Loucy (cell line): ENCODE measurements at regions not wholly inside any gene's neighbourhood (a gene's known extent, or its start where the extent isn't known, plus 50 kb on each side); places are given as distances from the start of the nearest gene placed in this dataset.

ENCODE experiments used
- H2AFZ ChIP-seq: fragments of 200-600 bp; sonication (generic); 2 replicates; pipeline ENCODE4 v1.6.0; 2016; ENCODE audit warnings: antibody characterized with exemption, mild to moderate bottlenecking, low read length, moderate library complexity
- H3F3A ChIP-seq: fragments of 200-600 bp; 2 replicates; pipeline ENCODE4 v1.6.0; 2016; ENCODE audit warnings: antibody characterized with exemption, low read depth, mild to moderate bottlenecking
- H3K27me3 ChIP-seq: fragments of 200-600 bp; sonication (generic); 2 replicates; pipeline ENCODE4 v1.6.1; 2014; ENCODE audit warnings: low read length, mild to moderate bottlenecking; ENCODE audit not compliant: insufficient read depth, poor library complexity, severe bottlenecking
- H3K36me3 ChIP-seq: fragments of 200-600 bp; sonication (generic); 2 replicates; pipeline ENCODE4 v1.6.1; 2016; ENCODE audit warnings: low read length; ENCODE audit not compliant: insufficient read depth
- H3K4me1 ChIP-seq: fragments of 200-600 bp; sonication (generic); 2 replicates; pipeline ENCODE4 v1.5.1; 2014; ENCODE audit warnings: low read length, mild to moderate bottlenecking; ENCODE audit not compliant: insufficient read depth, poor library complexity, severe bottlenecking
- H3K4me2 ChIP-seq: fragments of 200-600 bp; sonication (generic); 2 replicates; pipeline ENCODE4 v1.6.0; 2014; ENCODE audit warnings: antibody characterized with exemption, low read length, low read depth, mild to moderate bottlenecking; ENCODE audit not compliant: poor library complexity, severe bottlenecking
- H3K4me3 ChIP-seq: fragments of 200-600 bp; sonication (generic); 2 replicates; pipeline ENCODE4 v1.5.1; 2014; ENCODE audit warnings: low read length, mild to moderate bottlenecking, mixed read lengths; ENCODE audit not compliant: poor library complexity, severe bottlenecking
- H3K79me2 ChIP-seq: fragments of 200-600 bp; sonication (generic); 2 replicates; pipeline ENCODE4 v1.6.1; 2014; ENCODE audit warnings: low read length; ENCODE audit not compliant: insufficient read depth
- H3K9ac ChIP-seq: fragments of 200-600 bp; sonication (generic); 2 replicates; pipeline ENCODE4 v1.6.0; 2014; ENCODE audit warnings: mild to moderate bottlenecking, low read depth, low read length, moderate library complexity; ENCODE audit not compliant: poor library complexity, severe bottlenecking
- H3K9me2 ChIP-seq: fragments of 200-600 bp; sonication (generic); replicated peaks from 2 replicates; pipeline ENCODE4 v1.6.1; 2016; ENCODE audit warnings: low read depth, low read length, mixed read lengths
- H3K9me3 ChIP-seq: fragments of 200-600 bp; sonication (generic); 2 replicates; pipeline ENCODE4 v1.6.1; 2014; ENCODE audit warnings: mild to moderate bottlenecking, antibody characterized with exemption, low read length, low read depth; ENCODE audit not compliant: insufficient read depth
- H4K20me1 ChIP-seq: fragments of 200-600 bp; sonication (generic); 2 replicates; pipeline ENCODE4 v1.6.0; 2014; ENCODE audit warnings: antibody characterized with exemption, low read length, mild to moderate bottlenecking; ENCODE audit not compliant: insufficient read depth, poor library complexity, severe bottlenecking
- EZH2phosphoT487 ChIP-seq: fragments of 200-600 bp; IDR thresholded peaks from 2 replicates; pipeline ENCODE4 v1.6.1; 2018; ENCODE audit warnings: antibody characterized with exemption, mild to moderate bottlenecking, moderate library complexity, borderline replicate concordance
- TF ChIP-seq, protein P1 (sequence below): fragments of 200-600 bp; sonication (generic); conservative IDR thresholded peaks from 2 replicates; pipeline ENCODE4 v1.5.1; 2014; ENCODE audit warnings: mild to moderate bottlenecking, antibody characterized with exemption, low read length

DNA sequence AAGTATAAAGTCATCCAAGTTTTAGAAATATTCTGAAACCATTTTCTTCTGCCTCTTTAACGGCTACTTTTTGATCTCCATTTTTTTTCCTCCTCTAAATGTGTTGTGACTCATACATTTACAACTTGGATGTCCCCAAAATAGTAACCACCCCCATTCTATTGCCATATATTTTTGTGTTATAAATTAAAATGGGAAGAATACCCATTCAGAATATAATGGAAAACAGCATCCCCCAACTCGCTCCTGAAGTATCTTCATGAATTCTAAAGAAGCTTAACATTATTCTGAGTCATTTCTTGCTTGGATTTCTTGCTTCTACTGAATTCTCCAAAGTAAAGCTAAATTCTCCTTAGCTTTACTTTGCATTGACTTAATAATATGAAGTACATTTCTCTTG, 92.0 kb upstream of the PTPN13 start:
- H3F3A ChIP-seq: no peaks in the 10 kb centered on the region
- no peaks in the 10 kb centered on the region for H3K27me3 ChIP-seq
- no peak overlapping the region for H3K9ac ChIP-seq
- H4K20me1 ChIP-seq: no peaks in the 10 kb centered on the region
- no peaks in the 10 kb centered on the region for H3K9me3 ChIP-seq
- H3K9me2 ChIP-seq: no peaks in the 10 kb centered on the region
- no peak overlapping the region for H3K4me2 ChIP-seq
- no peak overlapping the region for H3K4me3 ChIP-seq
- no peaks in the 10 kb centered on the region for H3K36me3 ChIP-seq
- no peak for TF ChIP-seq EZH2phosphoT487
- no peaks in the 10 kb centered on the region for H3K79me2 ChIP-seq
- no peaks in the 10 kb centered on the region for H3K4me1 ChIP-seq
- no peak overlapping the region for H2AFZ ChIP-seq

- H3K4me1 ChIP-seq: no peaks in the 10 kb centered on the region
- no peak overlapping the region for H3K9ac ChIP-seq
- H3K79me2 ChIP-seq: no peaks in the 10 kb centered on the region
- no peak overlapping the region for H3K4me3 ChIP-seq
- TF ChIP-seq, protein P1, sequence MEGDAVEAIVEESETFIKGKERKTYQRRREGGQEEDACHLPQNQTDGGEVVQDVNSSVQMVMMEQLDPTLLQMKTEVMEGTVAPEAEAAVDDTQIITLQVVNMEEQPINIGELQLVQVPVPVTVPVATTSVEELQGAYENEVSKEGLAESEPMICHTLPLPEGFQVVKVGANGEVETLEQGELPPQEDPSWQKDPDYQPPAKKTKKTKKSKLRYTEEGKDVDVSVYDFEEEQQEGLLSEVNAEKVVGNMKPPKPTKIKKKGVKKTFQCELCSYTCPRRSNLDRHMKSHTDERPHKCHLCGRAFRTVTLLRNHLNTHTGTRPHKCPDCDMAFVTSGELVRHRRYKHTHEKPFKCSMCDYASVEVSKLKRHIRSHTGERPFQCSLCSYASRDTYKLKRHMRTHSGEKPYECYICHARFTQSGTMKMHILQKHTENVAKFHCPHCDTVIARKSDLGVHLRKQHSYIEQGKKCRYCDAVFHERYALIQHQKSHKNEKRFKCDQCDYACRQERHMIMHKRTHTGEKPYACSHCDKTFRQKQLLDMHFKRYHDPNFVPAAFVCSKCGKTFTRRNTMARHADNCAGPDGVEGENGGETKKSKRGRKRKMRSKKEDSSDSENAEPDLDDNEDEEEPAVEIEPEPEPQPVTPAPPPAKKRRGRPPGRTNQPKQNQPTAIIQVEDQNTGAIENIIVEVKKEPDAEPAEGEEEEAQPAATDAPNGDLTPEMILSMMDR: no peak
- TF ChIP-seq EZH2phosphoT487: no peak
- H4K20me1 ChIP-seq: no peaks in the 10 kb centered on the region
- no peaks in the 10 kb centered on the region for H3K9me2 ChIP-seq
- no peaks in the 10 kb centered on the region for H3F3A ChIP-seq
- no peak overlapping the region for H2AFZ ChIP-seq
- H3K36me3 ChIP-seq: no peaks in the 10 kb centered on the region
- no peaks in the 10 kb centered on the region for H3K27me3 ChIP-seq
- no peak overlapping the region for H3K4me2 ChIP-seq
- no peaks in the 10 kb centered on the region for H3K9me3 ChIP-seq
Observed at GRCh38 chr4:86506591-86506990, 87.5 kb upstream of the PTPN13 start.

DNA sequence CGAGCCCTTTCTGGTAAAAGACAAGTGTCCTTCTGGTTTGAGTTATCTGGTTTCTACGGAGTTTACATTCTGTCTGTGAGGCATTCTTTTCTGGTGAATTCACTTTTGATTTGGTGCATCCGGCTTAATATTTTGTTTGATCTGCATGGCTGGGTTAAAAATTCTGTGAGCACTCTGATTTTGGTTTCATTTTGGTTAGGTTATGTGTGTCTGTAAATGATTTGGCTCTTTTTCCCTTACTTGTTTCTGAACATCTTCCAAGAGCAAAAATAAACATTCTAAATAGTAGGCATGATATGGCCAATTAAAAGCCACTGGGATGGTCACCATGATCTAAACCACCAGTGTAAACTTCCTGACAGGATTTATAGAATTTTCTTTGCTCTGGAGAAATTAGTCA, 85.7 kb upstream of the PTPN13 start:
- no peak overlapping the region for H3K4me3 ChIP-seq
- H4K20me1 ChIP-seq: no peaks in the 10 kb centered on the region

DNA sequence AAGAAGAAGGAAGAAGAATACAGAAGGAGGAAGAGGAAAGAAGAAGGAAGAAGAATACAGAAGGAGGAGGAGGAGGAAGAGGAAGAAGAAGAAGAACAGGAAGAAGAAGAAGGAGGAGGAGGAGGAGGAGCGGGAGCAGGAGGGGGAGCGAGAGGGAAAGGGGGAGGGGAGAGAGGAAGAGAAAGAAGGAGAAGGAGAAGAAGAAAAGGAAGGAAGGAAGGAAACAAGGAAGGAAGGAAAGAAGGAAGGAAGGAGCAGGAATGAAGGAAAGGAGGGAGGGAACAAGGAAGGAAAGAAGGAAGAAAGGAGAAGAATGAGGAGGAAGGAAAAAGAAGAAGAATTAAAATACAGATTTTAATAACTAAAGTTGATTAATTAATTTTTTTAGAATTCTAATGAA, 82.5 kb upstream of the PTPN13 start:
- Histone ChIP-seq H3K27me3 (no peaks in the 10 kb centered on the region), H3K79me2 (no peaks in the 10 kb centered on the region), H3K4me1 (no peaks in the 10 kb centered on the region), H3K9me3 (no peaks in the 10 kb centered on the region), H3K4me3 (no peak overlapping the region), H4K20me1 (no peaks in the 10 kb centered on the region), H3K36me3 (no peaks in the 10 kb centered on the region), H3F3A (no peaks in the 10 kb centered on the region), H2AFZ (no peak overlapping the region), H3K9me2 (no peaks in the 10 kb centered on the region), H3K9ac (no peak overlapping the region), H3K4me2 (no peak overlapping the region)
- TF ChIP-seq, protein P1: no peak
- TF ChIP-seq EZH2phosphoT487: no peak

More for the DNA sequence above, 85.7 kb upstream of the PTPN13 start:
- no peaks in the 10 kb centered on the region for H3K4me1 ChIP-seq
- H3K36me3 ChIP-seq: no peaks in the 10 kb centered on the region
- no peaks in the 10 kb centered on the region for H3K9me3 ChIP-seq
- TF ChIP-seq, protein P1: no peak
- TF ChIP-seq EZH2phosphoT487: no peak
- no peaks in the 10 kb centered on the region for H3K79me2 ChIP-seq
- no peak overlapping the region for H3K4me2 ChIP-seq
- no peak overlapping the region for H3K9ac ChIP-seq
- H3K27me3 ChIP-seq: no peaks in the 10 kb centered on the region
- H3F3A ChIP-seq: no peaks in the 10 kb centered on the region
- no peak overlapping the region for H2AFZ ChIP-seq
- no peaks in the 10 kb centered on the region for H3K9me2 ChIP-seq
